ENCODE measurements at regions not wholly inside any gene's neighbourhood (a gene's known extent, or its start where the extent isn't known, plus 50 kb on each side); places are given as distances from the start of the nearest gene placed in this dataset.
"Not testable (repeated sequence)": the region's sequence is repeated elsewhere in the genome, so short reads cannot be mapped to it uniquely, and the experiment has no call there.

DNA sequence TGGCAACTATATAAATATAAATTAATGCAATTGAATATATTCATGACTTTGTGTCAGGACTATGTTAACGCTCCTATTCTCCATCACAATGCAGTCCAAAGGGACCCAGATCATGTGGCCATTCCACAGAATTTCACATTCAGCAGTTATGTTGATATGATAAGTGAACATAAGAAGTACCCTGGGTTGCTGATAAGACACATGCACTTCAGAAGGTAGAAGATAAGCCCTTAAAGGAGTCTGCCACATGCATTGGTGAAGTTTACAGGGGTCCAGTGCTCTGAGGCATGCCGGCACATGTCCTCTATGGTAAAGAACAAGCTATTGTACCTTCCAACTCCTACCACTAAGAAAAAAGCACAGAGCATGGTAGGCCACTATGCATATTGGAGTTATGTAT lies 76.4 kb downstream of the PHAX start:
- H3K9ac ChIP-seq (ENCODE audit: low read length), result no peak overlapping the region
- no peaks in the 10 kb centered on the region for H3K9me3 ChIP-seq (ENCODE audit: control insufficient read depth, low read length)
- H3K27ac ChIP-seq (ENCODE audit: low read length, poor library complexity, severe bottlenecking), result no peak overlapping the region
- no peak overlapping the region for H3K4me3 ChIP-seq (ENCODE audit: insufficient read depth in 1 of 2, low read depth in 1 of 2, low read length in 2 of 2)
- no peak overlapping the region for H2AFZ ChIP-seq (ENCODE audit: low read depth, low read length)
- H3K4ac ChIP-seq (ENCODE audit: low read depth in 1 of 2, low read length in 2 of 2), result no peak overlapping the region
- H3K79me1 ChIP-seq (replicated peaks; ENCODE audit: low read length, poor library complexity, severe bottlenecking), result no peaks in the 10 kb centered on the region
- no peaks in the 10 kb centered on the region for H3K36me3 ChIP-seq (ENCODE audit: control insufficient read depth in 1 of 2, insufficient read depth in 2 of 2, low read depth in 1 of 2, low read length in 2 of 2)
- no peak for DNase-seq
- no peak overlapping the region for H2BK12ac ChIP-seq (ENCODE audit: low read length in 2 of 2)
- no peaks in the 10 kb centered on the region for H3K4me1 ChIP-seq (ENCODE audit: control insufficient read depth, insufficient read depth, low read depth, low read length)
- no peak overlapping the region for H3K14ac ChIP-seq (ENCODE audit: low read length in 2 of 2)
- H4K8ac ChIP-seq (ENCODE audit: low read length), result no peak overlapping the region
- H4K91ac ChIP-seq (ENCODE audit: low read length), result no peak overlapping the region
- peaks cover 0 to 8% of the 10 kb centered on the region in 2 experiments for H3K27me3 ChIP-seq (ENCODE audit: control insufficient read depth in 1 of 2, insufficient read depth in 1 of 2, low read length in 2 of 2)
- no peak overlapping the region for H2BK120ac ChIP-seq (ENCODE audit: low read depth, low read length)
- H3K18ac ChIP-seq (ENCODE audit: low read depth in 1 of 2, low read length in 2 of 2), result no peak overlapping the region
- H2BK5ac ChIP-seq (ENCODE audit: low read depth, low read length, poor library complexity, severe bottlenecking), result no peak overlapping the region
- no peak overlapping the region for H3K4me2 ChIP-seq (ENCODE audit: low read length, poor library complexity, severe bottlenecking)
- 92% methylated on average over 2 of the region's 2 CpGs for WGBS
- no peak overlapping the region for H3K23ac ChIP-seq (ENCODE audit: low read length in 2 of 2)
- H2BK15ac ChIP-seq (ENCODE audit: low read depth, poor library complexity, severe bottlenecking), result no peak overlapping the region
- H2AK5ac ChIP-seq (ENCODE audit: low read length, severe bottlenecking), result no peak overlapping the region

DNA sequence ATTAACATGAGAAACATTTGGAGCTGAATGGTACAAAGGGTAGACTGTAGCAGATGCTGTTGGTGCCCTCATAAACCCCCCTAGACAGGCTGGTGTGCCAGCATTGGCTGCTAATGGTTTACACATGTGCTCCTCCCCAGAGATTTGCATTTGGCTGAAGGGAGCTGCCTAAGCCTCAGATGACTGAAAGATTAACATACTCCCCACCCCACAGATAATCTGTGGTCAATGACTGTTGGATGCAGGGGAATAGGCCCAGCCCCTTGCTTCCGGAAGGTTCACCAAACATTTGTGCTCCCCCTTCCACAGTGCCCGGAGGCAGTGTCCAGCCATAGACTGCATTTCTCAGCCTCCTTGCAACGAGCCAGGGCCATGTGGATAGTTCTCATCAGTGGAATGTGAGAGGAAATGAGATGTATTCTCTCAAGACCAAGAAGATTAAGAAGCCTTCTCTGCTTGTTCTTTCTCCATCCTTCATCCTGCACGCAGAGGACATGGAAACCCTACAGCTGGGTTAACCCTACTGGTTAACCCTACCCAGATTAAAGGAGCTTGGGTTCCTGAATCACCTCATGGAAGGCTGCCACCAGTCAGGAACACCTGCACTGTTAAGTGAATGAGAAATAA lies 79.6 kb downstream of the PHAX start:
- Histone ChIP-seq H3K4me1 (ENCODE audit: control insufficient read depth, insufficient read depth, low read depth, low read length) (no peaks in the 10 kb centered on the region), H3K27ac (ENCODE audit: low read length, poor library complexity, severe bottlenecking) (no peak overlapping the region), H3K23ac (ENCODE audit: low read length in 2 of 2) (no peak overlapping the region), H3K18ac (ENCODE audit: low read depth in 1 of 2, low read length in 2 of 2) (no peak overlapping the region), H3K27me3 (ENCODE audit: control insufficient read depth in 1 of 2, insufficient read depth in 1 of 2, low read length in 2 of 2) (peaks cover 0 to 11% of the 10 kb centered on the region in 2 experiments), H4K91ac (ENCODE audit: low read length) (no peak overlapping the region), H3K14ac (ENCODE audit: low read length in 2 of 2) (no peak overlapping the region), H2BK120ac (ENCODE audit: low read depth, low read length) (no peak overlapping the region), H3K9me3 (ENCODE audit: control insufficient read depth, low read length) (no peaks in the 10 kb centered on the region), H2BK12ac (ENCODE audit: low read length in 2 of 2) (no peak overlapping the region), H3K79me1 (replicated peaks; ENCODE audit: low read length, poor library complexity, severe bottlenecking) (no peaks in the 10 kb centered on the region), H3K4ac (ENCODE audit: low read depth in 1 of 2, low read length in 2 of 2) (no peak overlapping the region), H3K36me3 (ENCODE audit: control insufficient read depth in 1 of 2, insufficient read depth in 2 of 2, low read depth in 1 of 2, low read length in 2 of 2) (no peaks in the 10 kb centered on the region), H3K4me3 (ENCODE audit: insufficient read depth in 1 of 2, low read depth in 1 of 2, low read length in 2 of 2) (peak overlapping the region in 1 of 2 experiments; percentile 1), H2BK15ac (ENCODE audit: low read depth, poor library complexity, severe bottlenecking) (no peak overlapping the region), H2AK5ac (ENCODE audit: low read length, severe bottlenecking) (no peak overlapping the region), H2AFZ (ENCODE audit: low read depth, low read length) (no peak overlapping the region), H4K8ac (ENCODE audit: low read length) (no peak overlapping the region), H2BK5ac (ENCODE audit: low read depth, low read length, poor library complexity, severe bottlenecking) (no peak overlapping the region), H3K9ac (ENCODE audit: low read length) (peak overlapping the region; percentile 5), H3K4me2 (ENCODE audit: low read length, poor library complexity, severe bottlenecking) (no peak overlapping the region)
- WGBS, result 48% methylated on average over 3 of the region's 4 CpGs
- peak; percentile 29 for DNase-seq

DNA sequence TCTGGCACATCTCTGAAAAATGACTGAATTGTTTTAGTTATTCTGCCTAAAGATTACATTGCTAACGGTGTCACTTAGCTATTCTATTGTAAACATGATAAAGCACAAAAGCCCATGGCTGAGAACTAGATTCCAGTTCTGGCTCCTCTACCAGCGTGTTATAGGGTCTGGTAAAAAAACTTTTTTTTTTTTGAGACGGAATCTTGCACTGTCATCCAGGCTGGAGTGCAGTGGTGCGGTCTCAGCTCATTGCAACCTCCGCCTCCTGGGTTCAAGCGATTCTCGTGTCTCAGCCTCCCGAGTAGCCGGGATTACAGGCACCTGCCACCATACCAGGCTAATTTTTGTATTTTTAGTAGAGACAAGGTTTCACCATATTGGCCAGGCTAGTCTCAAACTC lies 80.6 kb downstream of the PHAX start:
- not testable (repeated sequence) for H2AK5ac ChIP-seq (ENCODE audit: low read length, severe bottlenecking); H3K4me1 ChIP-seq (ENCODE audit: control insufficient read depth, insufficient read depth, low read depth, low read length); H3K79me1 ChIP-seq (replicated peaks; ENCODE audit: low read length, poor library complexity, severe bottlenecking); H2AFZ ChIP-seq (ENCODE audit: low read depth, low read length); H3K4me3 ChIP-seq (ENCODE audit: insufficient read depth in 1 of 2, low read depth in 1 of 2, low read length in 2 of 2); H2BK5ac ChIP-seq (ENCODE audit: low read depth, low read length, poor library complexity, severe bottlenecking); H3K18ac ChIP-seq (ENCODE audit: low read depth in 1 of 2, low read length in 2 of 2); H4K91ac ChIP-seq (ENCODE audit: low read length); H3K14ac ChIP-seq (ENCODE audit: low read length in 2 of 2); H3K23ac ChIP-seq (ENCODE audit: low read length in 2 of 2); H2BK12ac ChIP-seq (ENCODE audit: low read length in 2 of 2); H3K4ac ChIP-seq (ENCODE audit: low read depth in 1 of 2, low read length in 2 of 2); DNase-seq; H3K4me2 ChIP-seq (ENCODE audit: low read length, poor library complexity, severe bottlenecking); H2BK15ac ChIP-seq (ENCODE audit: low read depth, poor library complexity, severe bottlenecking); H3K36me3 ChIP-seq (ENCODE audit: control insufficient read depth in 1 of 2, insufficient read depth in 2 of 2, low read depth in 1 of 2, low read length in 2 of 2); H3K9me3 ChIP-seq (ENCODE audit: control insufficient read depth, low read length); H2BK120ac ChIP-seq (ENCODE audit: low read depth, low read length); H4K8ac ChIP-seq (ENCODE audit: low read length); H3K27ac ChIP-seq (ENCODE audit: low read length, poor library complexity, severe bottlenecking); H3K9ac ChIP-seq (ENCODE audit: low read length)
- peaks cover 0 to 11% of the 10 kb centered on the region in 2 experiments for H3K27me3 ChIP-seq (ENCODE audit: control insufficient read depth in 1 of 2, insufficient read depth in 1 of 2, low read length in 2 of 2)
- WGBS, result 89% methylated on average over 8 of the region's 9 CpGs

GRCh38 chr5:126681970-126682369 lies 81.2 kb downstream of the PHAX start:
- Histone ChIP-seq H3K9me3 (ENCODE audit: control insufficient read depth, low read length) (no peaks in the 10 kb centered on the region), H3K4ac (ENCODE audit: low read depth in 1 of 2, low read length in 2 of 2) (no peak overlapping the region), H2BK15ac (ENCODE audit: low read depth, poor library complexity, severe bottlenecking) (no peak overlapping the region), H3K18ac (ENCODE audit: low read depth in 1 of 2, low read length in 2 of 2) (no peak overlapping the region), H4K91ac (ENCODE audit: low read length) (no peak overlapping the region), H2BK120ac (ENCODE audit: low read depth, low read length) (no peak overlapping the region), H3K27ac (ENCODE audit: low read length, poor library complexity, severe bottlenecking) (no peak overlapping the region), H3K4me1 (ENCODE audit: control insufficient read depth, insufficient read depth, low read depth, low read length) (no peaks in the 10 kb centered on the region), H3K23ac (ENCODE audit: low read length in 2 of 2) (no peak overlapping the region), H3K9ac (ENCODE audit: low read length) (peak overlapping the region; percentile 21), H2AFZ (ENCODE audit: low read depth, low read length) (no peak overlapping the region), H3K27me3 (ENCODE audit: control insufficient read depth in 1 of 2, insufficient read depth in 1 of 2, low read length in 2 of 2) (peaks cover 0 to 11% of the 10 kb centered on the region in 2 experiments), H2AK5ac (ENCODE audit: low read length, severe bottlenecking) (no peak overlapping the region), H3K4me2 (ENCODE audit: low read length, poor library complexity, severe bottlenecking) (no peak overlapping the region), H4K8ac (ENCODE audit: low read length) (no peak overlapping the region), H3K79me1 (replicated peaks; ENCODE audit: low read length, poor library complexity, severe bottlenecking) (no peaks in the 10 kb centered on the region), H2BK5ac (ENCODE audit: low read depth, low read length, poor library complexity, severe bottlenecking) (no peak overlapping the region), H3K36me3 (ENCODE audit: control insufficient read depth in 1 of 2, insufficient read depth in 2 of 2, low read depth in 1 of 2, low read length in 2 of 2) (no peaks in the 10 kb centered on the region), H3K14ac (ENCODE audit: low read length in 2 of 2) (no peak overlapping the region), H3K4me3 (ENCODE audit: insufficient read depth in 1 of 2, low read depth in 1 of 2, low read length in 2 of 2) (peak overlapping the region in 1 of 2 experiments; percentile 32), H2BK12ac (ENCODE audit: low read length in 2 of 2) (no peak overlapping the region)
- no peak for DNase-seq
- 95% methylated on average over 3 of the region's 6 CpGs for WGBS

Data from mesenchymal stem cell (in vitro differentiated cells and primary cell).